Umbilical cord (tissue), 1 donor: ENCODE measurements at regions not wholly inside any gene's neighbourhood (a gene's known extent, or its start where the extent isn't known, plus 50 kb on each side); places are given as distances from the start of the nearest gene placed in this dataset.

Experiments used
- DNase-seq: peaks from one replicate; pipeline ENCODE4 v3.0.0-alpha.2; 2015; ENCODE audit warnings: low spot score

- no peak for DNase-seq
Measured at GRCh38 chr9:106704056-106704615, 158.8 kb upstream of the ZNF462 start.

DNA sequence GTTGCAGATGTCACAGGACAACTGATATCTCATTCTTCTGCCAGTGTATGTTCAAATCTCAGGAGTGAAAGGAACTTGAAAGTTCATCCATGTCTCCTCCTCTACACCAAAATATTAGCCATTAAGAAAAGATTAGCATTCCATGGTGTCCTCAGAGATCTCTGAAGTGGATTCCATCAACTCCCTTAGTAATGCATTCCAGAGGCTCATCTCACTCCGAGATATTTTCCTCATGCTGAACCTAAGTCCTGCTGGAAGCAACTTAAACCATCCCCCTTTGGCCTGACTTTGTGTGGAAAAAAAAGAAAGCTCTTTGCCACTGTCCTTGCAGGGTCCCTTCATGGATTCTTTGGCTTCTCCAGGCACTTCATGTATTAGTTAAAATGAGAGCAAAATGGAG lies 155.7 kb upstream of the ZNF462 start:
- DNase-seq, result no peak

GRCh38 chr9:106707738-106708474 lies 155.1 kb upstream of the ZNF462 start:
- DNase-seq, result no peak

DNA sequence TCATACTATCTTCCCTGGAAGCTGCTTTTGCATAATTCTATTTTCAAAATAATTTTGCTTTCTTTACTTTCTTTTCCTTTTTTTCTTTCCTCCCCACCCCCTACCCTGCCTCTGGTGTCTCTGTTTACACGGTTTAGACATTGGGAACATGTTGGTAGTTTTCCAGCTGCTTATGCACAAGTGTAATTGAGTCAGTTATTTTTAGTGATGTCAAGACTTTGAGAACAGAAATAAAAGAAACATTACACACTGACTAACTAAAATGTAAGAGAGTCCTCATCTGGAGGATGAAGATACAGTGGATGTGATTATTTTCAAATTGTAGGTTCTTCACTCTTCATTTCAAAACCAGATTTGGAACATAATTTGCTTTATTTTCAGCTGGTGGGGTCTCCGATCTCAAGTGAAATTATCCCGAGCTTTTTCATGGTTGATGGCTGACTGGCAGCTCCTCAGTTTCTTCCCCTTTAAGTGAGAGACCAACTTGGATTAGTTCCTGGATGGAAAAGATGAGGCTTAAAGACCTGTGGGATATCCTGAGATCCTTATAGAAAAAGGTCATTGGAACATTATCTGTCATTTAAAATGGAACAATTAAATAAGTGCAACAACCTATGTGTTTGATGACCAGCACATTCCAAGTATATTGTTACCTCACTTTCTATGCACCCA lies 154.4 kb upstream of the ZNF462 start:
- no peak for DNase-seq

DNA sequence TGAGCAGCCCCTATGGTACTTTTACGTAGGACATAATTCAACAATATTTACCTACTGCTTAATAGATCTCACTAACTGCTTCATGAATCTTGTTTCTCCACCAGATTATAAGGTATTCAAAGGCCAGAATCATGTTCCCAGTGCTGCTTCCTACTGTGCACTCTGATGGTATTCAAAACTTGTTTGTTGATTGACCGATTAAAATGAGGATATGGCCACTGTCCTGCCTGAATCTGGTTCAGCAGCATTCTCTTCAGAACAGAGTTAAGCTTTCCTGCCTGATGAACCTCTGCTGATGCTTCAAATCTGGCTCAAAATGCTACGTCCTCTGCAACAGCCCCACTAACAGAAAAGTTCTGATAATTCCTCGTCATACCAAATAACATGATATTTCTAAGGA lies 150.7 kb upstream of the ZNF462 start:
- DNase-seq, result no peak

GRCh38 chr9:106713206-106713605 lies 149.8 kb upstream of the ZNF462 start:
- no peak for DNase-seq

DNA sequence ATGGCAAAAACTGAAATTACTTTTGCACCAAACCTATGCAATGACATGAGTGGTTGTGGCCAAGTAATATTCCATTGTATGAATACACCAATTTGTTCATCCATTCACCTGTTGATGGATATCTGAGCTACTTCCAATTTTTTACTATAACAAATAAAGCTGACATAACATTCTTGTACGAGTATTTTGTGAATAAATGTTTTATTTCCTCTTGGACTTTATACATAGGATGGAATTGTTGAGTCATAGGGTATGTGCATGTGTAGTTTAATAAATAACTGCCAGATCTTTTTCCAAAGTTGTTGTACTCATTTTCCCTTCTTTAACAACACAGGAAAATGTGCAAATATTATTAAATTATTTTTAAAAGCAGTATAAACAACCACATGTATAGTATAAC lies 146.1 kb upstream of the ZNF462 start:
- DNase-seq, result no peak

GRCh38 chr9:106717686-106718085 lies 145.3 kb upstream of the ZNF462 start:
- DNase-seq, result peak; percentile 78

DNA sequence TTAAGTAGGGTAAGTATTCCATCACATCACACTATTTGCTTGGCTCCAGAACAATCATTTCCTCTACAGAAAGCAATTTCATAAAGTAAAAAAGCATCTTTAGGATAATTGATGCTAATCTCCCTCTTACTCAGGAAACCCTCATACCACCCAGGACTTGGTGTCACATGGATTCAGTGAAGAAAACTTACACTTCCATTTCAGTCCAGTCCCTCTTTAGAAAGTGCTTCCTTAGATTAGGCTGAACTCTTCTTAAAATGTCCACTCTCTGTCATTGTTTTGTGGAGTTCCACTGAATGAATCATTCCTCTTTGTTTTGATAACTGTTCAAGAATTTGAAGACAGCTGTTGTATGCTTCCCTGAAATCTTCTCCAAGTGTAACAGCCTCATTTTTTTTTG lies 144.0 kb upstream of the ZNF462 start:
- DNase-seq, result peak; percentile 29

GRCh38 chr9:106722051-106722753 lies 140.8 kb upstream of the ZNF462 start:
- DNase-seq, result no peak

DNA sequence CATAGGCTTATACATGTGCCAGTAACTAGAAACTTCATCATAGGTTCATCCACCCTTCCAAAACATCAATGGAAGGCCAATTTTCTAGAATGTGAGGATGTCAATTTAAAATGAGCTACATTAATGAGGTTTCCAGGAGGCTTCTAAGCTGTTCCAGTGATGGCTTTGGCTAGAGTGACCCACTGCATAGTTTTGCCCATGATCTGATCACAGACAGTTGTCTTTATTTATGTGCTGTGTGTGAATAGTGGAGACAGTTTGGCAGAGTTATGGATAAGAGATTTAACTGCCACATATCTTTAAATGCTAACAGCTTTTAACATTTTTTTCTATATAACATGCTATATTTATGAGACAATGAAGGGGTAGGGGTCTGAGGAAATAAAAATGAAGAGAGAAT lies 139.0 kb upstream of the ZNF462 start:
- DNase-seq, result no peak

GRCh38 chr9:106724566-106724965 lies 138.4 kb upstream of the ZNF462 start:
- no peak for DNase-seq

GRCh38 chr9:106726070-106726815 lies 136.7 kb upstream of the ZNF462 start:
- no peak for DNase-seq

DNA sequence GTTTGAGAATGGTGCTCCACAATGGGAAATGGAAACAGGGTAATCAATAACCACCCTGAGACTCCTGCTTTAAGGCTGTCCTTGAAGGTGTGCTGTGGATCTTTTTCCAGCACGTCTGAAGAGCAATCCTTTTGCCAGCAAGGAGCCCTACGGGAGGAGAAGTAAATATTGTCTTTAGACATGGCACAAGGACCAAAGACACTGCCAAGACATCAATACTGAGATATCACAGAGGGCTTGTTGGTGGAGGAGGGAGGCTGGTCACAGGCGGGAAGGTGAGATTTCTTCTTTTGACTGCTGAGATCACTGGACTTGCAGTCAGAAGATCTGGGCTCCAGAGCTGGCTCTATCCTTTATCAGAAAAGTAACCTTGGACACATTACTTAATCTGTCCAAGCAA lies 135.0 kb upstream of the ZNF462 start:
- DNase-seq, result no peak

GRCh38 chr9:106728860-106729259 lies 134.1 kb upstream of the ZNF462 start:
- DNase-seq, result no peak

DNA sequence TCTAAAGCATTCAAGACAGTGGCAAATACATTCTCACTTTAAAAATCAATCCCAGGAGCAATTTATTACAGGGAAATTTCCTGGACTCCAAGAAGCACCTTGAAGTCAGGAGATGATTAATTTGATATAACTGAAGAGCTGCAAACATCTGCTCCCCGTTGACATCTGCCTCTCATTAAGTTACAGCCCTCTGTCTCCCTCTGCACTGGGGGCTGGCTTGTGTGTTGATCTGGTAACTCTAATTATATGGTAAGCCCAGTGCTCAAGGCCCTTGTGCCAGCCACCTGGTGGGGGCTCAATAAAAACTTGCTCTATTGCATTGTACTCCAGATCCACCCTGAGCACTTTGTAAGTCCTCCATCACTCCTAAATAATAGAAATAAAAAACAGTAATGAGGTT lies 131.1 kb upstream of the ZNF462 start:
- no peak for DNase-seq

DNA sequence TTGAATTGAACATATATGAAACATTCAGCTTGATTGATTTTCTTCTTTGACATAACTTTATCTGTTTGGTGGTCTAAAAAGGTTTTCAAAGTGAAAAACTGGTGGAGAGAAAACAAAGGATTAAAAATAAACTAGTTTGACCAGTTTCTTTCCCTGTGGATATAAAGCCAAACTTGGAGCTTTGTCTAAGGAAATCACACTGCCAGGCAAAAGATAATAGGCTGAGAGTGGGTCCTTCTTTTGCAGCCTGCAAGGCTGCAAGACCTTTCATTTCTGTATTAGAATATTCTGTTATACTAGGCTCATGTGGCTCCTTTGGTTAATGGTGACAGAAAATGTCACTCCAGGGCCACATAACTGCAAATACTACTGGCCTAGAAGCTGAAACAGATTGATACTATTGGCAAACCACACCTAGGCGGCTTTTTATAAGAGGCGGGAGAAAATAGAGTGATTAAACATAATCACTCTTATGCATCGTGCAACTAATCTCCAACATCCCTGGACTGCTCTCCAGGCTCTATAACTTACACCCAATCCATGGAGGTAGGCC lies 129.1 kb upstream of the ZNF462 start:
- DNase-seq, result no peak

- DNase-seq, result no peak
Measured at GRCh38 chr9:106737516-106737915, 125.5 kb upstream of the ZNF462 start.

- no peak for DNase-seq
Measured at GRCh38 chr9:106738109-106738508, 124.9 kb upstream of the ZNF462 start.

DNA sequence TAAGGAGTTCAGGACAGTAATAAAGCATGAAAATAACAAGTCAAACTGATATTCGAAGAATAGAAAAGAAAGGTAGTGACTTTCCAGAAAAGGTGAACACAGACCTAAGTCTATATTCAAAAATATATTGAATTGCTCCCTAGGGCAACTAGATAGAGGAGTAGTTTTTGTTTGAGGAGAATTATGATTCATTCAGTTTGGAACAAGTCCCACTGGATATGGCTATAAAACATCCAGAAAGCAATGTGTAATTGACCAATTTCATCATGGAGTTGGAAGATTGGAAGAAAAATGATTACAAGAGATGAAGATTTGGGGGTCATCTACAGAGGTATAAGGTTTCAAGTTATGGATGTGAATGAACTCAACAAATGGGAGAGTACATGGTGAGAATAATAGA lies 117.5 kb upstream of the ZNF462 start:
- no peak for DNase-seq

GRCh38 chr9:106745876-106746275 lies 117.1 kb upstream of the ZNF462 start:
- no peak for DNase-seq

GRCh38 chr9:106751681-106752080 lies 111.3 kb upstream of the ZNF462 start:
- DNase-seq, result no peak
